GM19351 (cell line): ENCODE measurements at regions not wholly inside any gene's neighbourhood (a gene's known extent, or its start where the extent isn't known, plus 50 kb on each side); places are given as distances from the start of the nearest gene placed in this dataset.
A peak's percentile ranks its signal among the peaks of the same experiment; 100 is the strongest.

Experiments used
- ATAC-seq: cut with Tn5 transposase; IDR thresholded peaks from one replicate; pipeline ENCODE4 v1.9.1; 2021; ENCODE audit warnings: mild to moderate bottlenecking, moderate library complexity; ENCODE audit not compliant: unreplicated experiment

DNA sequence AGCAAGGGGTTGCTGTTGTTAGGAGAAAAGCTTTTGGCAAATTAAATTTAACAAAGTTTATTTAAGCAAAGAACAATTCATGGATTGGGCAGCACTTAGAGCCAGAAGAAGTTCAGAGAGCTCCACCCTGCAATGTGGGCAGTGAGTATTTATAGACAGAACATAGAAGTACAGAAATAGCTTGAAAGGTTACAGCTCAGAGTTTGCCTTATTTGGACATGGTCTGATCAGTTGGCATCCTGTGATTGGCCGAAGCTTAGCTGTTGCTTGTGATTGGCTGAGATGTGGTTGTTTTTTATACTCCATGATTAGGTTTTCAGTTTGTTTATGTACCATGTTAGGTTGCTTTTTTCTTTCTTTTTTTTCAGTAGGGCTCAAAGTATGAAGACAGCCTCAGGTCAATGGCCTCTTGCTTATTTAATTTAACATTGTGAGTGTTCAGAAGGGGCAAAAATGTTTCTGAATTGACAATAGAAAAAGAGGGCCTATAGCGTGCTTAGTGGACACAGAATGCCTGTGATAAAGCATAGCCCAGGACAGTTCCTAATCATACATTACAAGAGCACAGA lies 293.8 kb downstream of the IGSF11 start:
- no peak for ATAC-seq

DNA sequence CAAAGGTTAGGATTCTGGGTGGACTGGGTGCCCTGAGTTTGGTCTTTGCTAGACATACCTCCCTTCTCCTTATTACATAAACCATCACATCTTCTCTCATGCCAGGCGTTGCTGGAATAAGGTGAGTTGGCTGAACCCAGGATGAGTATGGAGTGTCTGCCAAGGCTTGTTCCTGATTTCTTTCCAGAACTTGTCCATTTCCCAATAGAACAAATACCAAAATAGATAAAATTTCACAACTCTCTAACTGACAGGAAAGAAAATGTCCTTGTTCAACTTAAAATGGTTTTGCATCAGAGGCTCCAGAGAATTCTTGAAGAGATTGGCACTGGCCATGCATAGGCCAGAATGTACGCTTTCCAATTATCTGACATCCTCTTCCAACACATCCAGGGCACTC lies 291.9 kb downstream of the IGSF11 start:
- ATAC-seq = no peak

DNA sequence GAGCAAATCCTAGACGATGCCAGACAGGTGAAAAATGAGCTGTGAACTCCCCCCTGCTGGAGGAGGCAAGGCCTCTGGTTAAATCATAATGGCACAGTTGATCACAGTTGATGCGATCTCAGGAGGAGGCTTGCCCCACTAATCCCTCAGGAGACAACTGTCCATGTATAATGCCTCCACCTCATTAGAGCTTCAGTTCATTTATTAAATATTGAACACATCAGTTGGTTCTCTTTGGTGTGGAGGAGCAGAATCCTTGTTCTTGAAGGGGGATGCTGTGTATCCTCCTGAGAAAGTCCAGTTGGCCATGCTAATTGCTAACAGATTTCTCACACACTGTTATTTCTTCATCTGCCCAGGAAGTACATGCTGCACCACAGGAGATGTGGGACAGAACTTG lies 290.5 kb downstream of the IGSF11 start:
- ATAC-seq = no peak

DNA sequence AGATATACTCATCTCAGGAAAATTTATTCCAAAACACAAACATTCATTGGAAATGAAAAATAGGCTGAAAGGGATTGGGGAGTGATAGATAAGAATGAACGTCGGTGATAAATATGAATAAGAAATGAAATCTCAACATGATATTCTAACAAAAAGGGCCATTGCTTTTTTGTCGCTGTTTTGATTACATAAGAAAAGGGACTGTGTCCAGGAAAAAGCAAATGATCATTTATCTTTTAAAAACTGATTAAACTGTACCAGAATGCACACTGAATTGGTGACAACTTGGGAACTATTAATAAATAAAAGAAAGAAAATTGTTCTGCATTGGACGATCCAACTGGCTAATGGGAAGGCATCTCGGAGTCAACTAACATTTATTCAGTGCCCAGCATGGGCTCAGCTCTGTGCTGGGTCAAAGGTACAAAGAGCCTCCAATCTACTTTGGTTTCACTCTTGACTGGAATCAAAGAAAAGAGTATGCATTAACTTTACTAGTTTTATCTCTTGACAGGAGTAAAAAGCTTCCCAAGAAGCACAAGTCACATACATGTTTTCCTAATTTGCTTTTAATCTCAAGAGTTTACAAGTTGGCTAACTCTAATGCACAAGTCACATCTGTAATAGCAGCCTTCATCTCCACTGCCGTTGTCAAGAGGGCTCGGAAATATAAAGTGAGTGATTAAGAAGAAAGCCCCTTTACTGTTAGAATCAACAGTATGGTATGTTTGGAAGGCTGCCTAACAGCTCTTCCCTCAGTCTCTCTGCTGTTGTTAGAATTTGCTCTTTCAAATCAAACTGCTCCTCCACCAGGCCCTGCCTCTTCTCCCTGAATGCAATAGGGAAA lies 280.0 kb downstream of the IGSF11 start:
- no peak for ATAC-seq

DNA sequence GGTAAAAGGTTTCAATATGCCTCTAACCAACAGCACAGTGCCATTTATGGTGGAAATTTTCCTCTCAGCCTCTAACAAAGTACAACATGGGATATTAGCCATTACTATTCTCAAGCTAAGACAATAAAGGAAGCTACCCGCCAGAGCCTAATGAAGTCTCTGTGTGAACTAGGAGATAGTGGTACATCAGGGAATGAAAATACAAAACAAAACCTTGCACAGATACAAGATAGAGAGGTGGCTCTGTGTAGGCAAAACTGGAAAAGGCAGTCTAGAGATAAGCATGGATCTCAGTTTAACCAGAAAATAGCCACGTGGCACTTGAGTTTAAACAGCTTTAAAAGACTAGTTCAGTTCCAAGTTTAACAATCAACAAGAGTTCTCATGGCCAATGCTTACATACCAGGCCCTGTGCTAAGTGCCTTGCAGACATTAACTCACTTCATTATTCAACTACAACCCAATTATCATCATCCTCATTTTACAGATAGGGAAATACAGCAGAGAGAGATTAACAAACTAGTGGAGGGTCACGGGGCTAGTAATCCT lies 279.3 kb downstream of the IGSF11 start:
- no peak for ATAC-seq

DNA sequence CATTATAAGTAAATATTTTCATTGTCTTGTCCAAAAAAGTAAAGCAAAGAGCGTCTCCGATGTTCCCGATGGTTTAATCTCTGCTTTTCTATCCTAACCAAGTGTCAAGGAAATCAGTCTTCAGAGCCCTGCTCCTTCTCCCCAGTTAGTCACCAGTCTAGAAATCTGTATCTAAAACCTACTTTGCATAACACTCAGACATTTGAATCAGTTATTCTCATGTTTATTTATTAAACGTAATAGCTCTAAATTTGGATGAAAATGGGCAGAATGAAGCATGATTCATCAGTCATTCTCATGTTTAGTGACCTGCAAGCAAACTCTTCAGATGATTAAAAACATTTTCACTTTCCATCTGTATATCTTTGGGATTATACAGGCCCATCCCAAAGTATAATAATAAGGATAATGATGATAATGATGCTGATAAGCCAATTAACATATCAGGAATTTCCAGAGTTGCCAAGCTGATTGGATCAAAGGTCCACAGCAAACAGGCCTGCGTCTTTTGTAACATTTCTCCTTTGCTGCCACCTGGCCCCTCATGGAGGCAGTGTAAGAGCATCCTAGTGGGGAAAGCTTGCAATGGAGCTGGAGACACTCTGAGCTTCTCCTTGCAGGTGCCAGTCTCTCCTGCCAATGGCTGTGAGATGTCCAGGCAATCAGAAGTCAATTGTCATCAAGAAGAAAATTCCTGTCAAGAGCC lies 273.9 kb downstream of the IGSF11 start:
- ATAC-seq = peak; percentile 43

DNA sequence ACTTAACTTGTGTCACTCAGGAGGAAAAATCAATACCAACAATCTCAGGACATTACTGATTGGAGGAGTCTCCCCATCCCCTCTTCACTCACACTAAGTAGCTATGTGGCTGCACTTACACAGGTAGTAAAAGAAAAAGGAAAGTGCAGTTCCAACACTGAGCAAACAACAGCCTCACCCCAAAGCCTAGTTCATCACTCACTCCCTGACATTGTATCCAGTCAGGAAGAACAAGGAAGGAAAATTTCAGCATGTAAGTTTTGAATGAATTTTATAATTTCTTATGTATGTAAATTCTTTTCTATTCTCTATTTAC lies 273.4 kb downstream of the IGSF11 start:
- no peak for ATAC-seq

DNA sequence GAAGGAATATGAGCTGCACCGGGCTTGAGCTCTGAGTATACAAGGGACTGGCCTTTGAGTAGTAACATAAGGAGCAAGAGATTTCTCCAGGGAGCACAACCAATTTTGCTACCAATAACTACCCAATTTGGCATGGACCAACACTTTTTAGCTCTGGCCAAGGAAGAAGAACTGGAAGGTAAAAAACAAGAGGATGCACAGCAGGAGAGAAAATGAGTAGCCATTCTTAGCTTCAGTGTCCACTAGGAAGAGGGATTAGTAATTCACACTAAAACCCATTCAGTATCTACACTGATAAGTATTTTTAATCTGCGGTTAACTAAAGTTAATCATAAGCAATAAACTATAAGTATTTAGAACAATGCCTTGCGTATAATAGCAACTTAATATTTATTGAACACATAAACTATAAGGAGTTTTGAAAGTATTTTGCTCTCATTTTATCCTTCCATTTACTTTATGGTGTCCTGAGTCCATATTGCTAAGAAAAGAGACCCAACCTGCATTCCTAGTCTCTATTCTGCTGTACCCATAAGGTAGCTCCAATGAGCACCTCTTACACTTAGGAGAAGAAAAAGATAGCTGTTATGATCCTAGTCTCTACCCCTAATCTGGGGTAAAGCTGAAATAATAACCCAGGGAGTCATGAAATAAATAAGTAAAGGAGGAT lies 268.9 kb downstream of the IGSF11 start:
- peak; percentile 7 for ATAC-seq

DNA sequence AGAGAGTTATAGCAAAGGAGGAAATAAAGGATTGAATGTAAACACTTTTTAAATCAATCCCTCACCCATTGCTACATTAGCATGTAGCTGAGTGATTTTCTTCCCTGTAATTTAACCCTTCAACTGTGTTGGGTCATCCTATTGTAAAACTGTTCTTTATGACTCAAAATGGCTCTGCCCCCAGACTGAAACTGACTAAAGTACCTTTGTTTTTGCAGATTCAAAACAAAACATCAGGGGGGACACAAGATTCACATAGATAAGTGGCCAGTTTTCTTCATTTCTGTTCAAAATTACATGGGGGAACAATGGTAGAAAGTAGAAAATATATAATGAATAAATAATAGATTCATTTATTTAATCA lies 268.4 kb downstream of the IGSF11 start:
- ATAC-seq = peak; percentile 58

DNA sequence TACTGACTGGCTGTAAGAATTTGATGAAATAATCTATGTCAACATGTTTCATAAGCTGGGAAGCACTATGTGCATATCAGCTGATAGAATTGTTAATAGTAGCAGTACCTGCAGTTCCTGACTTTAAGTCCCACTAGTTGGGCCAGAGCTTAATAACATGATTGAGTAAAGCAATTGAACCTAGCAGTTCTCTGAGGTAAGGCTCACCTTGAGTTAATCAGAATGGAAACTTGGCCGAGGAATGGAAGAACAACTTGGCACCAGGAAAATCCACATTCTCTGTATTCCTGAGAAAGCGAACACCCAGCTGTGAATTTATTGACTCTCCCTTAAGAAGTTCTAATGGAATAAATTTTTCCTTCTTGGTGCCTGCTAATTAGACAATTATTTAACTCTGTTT lies 262.6 kb downstream of the IGSF11 start:
- no peak for ATAC-seq

DNA sequence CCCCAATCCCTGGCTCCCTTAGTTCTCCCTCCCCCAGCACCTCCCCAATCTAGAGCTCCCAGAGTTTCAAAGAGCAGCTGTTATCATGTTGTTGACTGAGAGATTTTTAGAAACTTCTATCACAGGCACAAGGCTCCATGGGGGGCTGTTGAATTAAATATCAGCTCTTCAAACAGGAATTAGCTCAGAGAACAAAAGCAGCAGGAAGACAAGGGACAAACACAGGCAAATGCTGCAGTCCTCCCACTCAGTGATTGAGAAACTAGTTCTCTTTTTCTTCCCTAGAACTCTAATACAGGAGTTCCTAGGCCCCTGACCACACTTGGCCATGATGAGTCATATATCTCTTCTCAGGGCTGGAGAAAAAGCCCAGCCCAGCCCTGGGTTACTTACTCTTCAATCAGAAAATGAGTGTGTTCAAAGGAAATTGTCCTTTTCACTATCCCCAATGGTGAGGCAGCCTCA lies 262.1 kb downstream of the IGSF11 start:
- ATAC-seq = peak; percentile 98

DNA sequence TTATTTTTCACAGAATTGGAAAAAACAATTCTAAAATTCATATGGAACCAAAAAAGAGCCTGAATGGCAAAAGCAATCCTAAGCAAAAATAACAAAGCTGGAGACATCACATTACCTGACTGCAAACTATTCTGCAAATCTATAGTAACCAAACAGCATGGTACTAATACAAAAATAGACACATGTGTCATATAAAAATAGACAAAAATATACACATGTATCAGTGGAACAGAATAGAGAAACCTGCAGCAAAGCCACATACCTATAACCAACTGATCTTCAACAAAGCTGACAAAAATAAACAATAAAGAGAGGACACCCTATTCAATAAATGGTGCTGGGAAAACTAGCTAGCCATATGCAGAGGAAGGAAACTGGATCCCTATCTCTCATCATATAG lies 259.6 kb downstream of the IGSF11 start:
- no peak for ATAC-seq

DNA sequence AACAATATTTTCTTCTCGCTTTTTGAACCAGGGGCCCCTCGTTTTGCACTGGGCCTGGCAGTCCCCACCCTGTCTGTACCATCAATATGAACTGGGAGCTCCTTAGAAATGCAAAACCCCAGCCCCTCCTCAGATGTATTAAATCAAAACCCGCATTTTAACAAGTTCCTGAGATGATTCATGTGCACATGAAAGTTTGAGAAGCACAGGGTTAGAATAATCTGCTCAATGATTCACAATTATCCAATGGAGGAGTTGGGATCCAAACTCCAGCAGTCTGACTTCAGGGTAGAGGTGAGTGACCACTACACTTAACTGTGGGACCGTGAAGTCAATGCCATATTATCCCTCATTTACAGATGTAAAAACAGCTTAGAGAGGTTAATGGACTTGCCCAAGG lies 256.4 kb downstream of the IGSF11 start:
- no peak for ATAC-seq

DNA sequence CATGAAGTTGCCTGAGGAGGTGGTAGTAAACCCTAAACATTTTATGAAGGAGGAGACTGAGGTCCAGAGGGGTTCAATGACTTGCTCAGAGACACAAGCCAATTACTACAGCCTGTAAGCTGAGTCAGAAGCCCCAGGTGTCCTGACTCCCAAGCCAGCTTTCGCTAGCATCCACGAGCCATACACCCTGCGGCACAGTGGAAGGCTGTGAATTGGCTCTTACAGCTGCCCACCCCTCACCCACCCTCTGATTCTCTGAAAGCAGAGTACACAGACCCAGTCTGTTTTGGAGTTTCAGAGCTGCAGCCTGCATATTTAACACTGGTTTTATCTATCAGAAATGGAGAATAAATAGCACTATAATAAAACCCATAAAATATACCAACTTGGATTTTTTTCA lies 253.4 kb downstream of the IGSF11 start:
- no peak for ATAC-seq

DNA sequence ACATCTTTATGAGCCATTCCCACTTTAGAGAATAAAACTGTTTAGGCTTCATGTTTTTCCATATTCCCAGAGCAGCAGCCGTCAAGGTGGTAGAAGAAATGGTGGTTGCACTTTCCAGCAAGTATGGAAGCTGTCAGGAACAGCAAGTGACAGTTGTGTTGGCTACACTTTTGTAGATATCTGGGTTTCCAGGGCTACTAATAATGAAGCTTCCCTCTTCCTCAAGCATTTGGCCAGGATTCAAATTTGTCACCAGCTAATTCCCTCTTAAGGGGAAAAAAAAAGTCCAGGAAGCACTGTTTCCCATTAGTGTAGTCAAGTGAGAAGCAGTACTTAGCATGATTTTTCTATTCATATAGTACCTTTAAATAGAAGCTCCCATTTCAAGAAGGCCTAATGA lies 252.8 kb downstream of the IGSF11 start:
- no peak for ATAC-seq

DNA sequence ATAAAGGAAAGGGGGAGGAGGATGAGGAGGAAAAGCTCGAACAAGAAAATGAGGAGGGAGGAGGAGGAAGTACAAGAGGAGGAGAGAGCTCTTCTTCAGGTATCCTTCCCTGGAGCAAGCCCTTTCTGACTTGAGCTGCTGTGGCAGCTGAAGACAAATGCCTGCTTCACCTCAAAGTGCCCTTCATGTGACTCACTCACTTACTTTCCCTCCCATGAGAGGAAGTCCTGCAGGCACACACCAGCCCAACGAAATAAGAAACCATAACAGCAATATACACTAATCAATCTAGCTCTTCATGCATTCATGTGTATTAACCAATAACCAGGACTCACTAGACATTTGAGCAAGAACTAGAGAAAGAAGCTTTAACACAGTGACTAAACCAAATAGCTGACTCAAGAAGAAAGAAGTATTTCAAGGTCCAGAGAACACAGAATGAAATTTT lies 251.9 kb downstream of the IGSF11 start:
- peak; percentile 89 for ATAC-seq

DNA sequence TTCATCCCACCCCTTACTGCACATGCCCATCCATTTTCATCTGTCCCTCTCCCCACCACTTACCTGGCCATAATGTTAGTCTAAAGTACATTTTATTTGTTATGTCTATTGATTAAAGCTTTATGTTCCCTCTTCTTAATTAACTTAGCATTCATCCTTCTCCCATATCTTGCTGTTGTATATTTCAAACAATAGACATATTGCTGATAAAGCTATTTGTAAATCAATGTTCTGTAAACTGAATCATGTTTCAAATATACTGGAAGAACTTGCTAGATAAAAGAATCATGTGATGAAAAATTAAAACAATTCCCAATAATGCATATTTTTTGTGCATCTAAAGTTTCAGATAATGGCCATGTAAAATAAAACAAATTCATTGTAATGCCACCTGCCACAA lies 249.2 kb downstream of the IGSF11 start:
- no peak for ATAC-seq

DNA sequence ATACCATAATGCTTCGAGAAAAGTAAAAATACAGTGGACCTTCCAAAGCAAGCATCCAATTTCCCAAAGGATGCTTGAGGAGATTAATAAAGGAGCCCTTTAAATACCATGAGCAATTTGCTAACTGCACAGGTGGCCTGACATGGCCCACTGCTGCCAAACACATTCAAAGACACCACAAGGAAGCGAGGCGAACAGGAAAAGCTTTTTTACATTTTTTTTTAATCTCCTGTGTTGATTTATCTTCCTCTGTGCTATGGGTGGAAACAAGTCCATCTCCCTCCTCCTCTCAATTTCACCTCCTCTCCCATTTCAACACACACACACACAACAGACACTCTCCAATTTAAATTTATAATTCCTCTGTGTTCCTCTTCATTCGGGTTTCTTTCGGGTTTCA lies 243.4 kb downstream of the IGSF11 start:
- ATAC-seq = no peak

DNA sequence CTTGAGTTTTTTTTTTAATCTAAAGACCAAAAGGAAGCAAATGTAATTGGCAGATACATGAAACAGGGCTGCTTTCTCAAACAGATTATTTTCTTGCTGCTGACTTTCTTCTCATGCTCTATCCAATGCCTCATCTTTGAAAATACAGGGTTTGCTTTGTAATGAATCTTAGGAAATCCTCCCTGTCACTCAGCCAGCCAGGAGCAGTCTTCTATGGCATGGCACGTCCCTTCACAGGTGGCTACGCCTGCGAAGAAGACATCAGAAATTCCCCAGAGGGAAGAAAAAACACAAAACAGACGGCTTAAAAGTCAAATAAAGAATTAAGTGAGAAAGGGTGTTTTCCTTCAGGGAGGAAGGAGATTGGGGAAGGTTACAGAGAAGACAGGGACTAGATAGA lies 242.5 kb downstream of the IGSF11 start:
- ATAC-seq = no peak

DNA sequence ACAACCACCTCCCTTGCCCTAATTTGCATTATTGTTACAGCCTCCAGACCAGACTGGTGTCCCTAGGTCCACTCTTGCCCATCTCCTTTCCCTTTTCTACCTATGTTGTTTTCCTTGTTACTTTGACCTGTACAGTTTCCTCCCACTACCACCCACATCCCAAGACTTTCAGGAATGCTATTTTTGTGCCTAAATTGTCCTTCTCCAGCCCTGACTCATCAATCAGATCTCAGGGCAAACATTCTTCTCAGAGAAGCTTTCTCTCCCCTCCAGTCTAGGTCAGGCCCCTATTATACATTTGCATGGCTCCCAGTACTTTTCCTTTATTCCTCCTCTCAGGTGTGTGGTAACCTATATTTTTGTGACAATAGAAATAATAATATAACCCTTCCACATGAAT lies 241.5 kb downstream of the IGSF11 start:
- ATAC-seq = no peak

DNA sequence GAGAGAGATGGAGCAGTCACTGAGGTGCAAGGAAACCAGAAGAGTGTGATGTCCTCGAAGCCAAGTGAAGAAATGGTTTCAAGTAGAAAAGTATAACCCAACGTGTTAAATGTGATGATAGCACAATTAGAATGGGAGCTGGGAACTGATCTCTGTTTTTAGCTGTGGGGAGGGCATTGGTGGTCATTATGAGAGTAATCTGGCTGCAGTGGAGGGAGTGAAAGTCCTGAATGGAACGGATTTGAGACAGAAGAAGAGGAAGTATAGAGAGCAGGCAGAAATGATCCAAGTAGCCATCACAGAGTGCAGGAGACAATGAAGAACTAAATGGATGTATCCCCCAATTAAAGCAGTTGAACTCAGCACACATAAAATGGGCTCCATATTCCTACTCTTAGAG lies 235.3 kb downstream of the IGSF11 start:
- peak; percentile 58 for ATAC-seq
